Ishikawa (cell line): ENCODE measurements at regions not wholly inside any gene's neighbourhood (a gene's known extent, or its start where the extent isn't known, plus 50 kb on each side); places are given as distances from the start of the nearest gene placed in this dataset.

ENCODE experiments used
- CEBPB ChIP-seq: IDR thresholded peaks from 2 replicates; pipeline ENCODE4 v1.6.1; 2012
- CREB1 ChIP-seq: IDR thresholded peaks from 2 replicates; pipeline ENCODE4 v1.6.1; 2012; ENCODE audit warnings: low read depth
- EGR1 ChIP-seq: IDR thresholded peaks from 2 replicates; pipeline ENCODE4 v1.6.1; 2012
- EP300 ChIP-seq: IDR thresholded peaks from 2 replicates; pipeline ENCODE4 v1.6.1; 2012; ENCODE audit warnings: borderline replicate concordance
- FOXM1 ChIP-seq: IDR thresholded peaks from 2 replicates; pipeline ENCODE4 v1.6.1; 2012; ENCODE audit warnings: low read depth, borderline replicate concordance
- MAX ChIP-seq: IDR thresholded peaks from 2 replicates; pipeline ENCODE4 v1.6.1; 2012
- NFIC ChIP-seq: IDR thresholded peaks from 2 replicates; pipeline ENCODE4 v1.6.1; 2012
- RAD21 ChIP-seq: IDR thresholded peaks from 2 replicates; pipeline ENCODE4 v1.6.1; 2012; ENCODE audit warnings: low read depth
- REST ChIP-seq: IDR thresholded peaks from 2 replicates; pipeline ENCODE4 v1.6.1; 2012; ENCODE audit warnings: low read depth, mild to moderate bottlenecking
- TAF1 ChIP-seq: IDR thresholded peaks from 2 replicates; pipeline ENCODE4 v1.6.1; 2012; ENCODE audit warnings: low read depth, mild to moderate bottlenecking
- TCF12 ChIP-seq: IDR thresholded peaks from 2 replicates; pipeline ENCODE4 v1.6.1; 2012; ENCODE audit warnings: low read depth
- TEAD4 ChIP-seq: IDR thresholded peaks from 2 replicates; pipeline ENCODE4 v1.6.1; 2012
- USF1 ChIP-seq: IDR thresholded peaks from 2 replicates; pipeline ENCODE4 v1.6.1; 2012
- YY1 ChIP-seq: IDR thresholded peaks from 2 replicates; pipeline ENCODE4 v1.6.1; 2012; ENCODE audit warnings: low read depth
- ZBTB7A ChIP-seq: IDR thresholded peaks from 2 replicates; pipeline ENCODE4 v1.6.1; 2012; ENCODE audit warnings: low read depth

- TF ChIP-seq EP300 (no peak), TAF1 (no peak), ZBTB7A (no peak), TEAD4 (no peak), REST (no peak), USF1 (no peak), RAD21 (no peak), CREB1 (no peak), CEBPB (no peak), NFIC (no peak), MAX (no peak)
Measured at GRCh38 chr2:16999347-17000183, 333.9 kb upstream of the CYRIA start.

- TF ChIP-seq FOXM1 (no peak), REST (no peak), CREB1 (no peak), MAX (no peak), TEAD4 (peak; percentile 68), EP300 (peak; percentile 46; the same call in 1 of the 2 replicates), NFIC (peak; percentile 88), CEBPB (no peak), USF1 (no peak), TAF1 (no peak), TCF12 (peak; percentile 46; the same call in 1 of the 2 replicates), ZBTB7A (no peak), RAD21 (no peak), EGR1 (no peak), YY1 (no peak)
Measured at GRCh38 chr2:16978301-16978700, 312.7 kb upstream of the CYRIA start.

GRCh38 chr2:16974688-16975087 is 309.1 kb upstream of the CYRIA start:
- no peak for TF ChIP-seq MAX
- TF ChIP-seq CREB1 = no peak
- no peak for TF ChIP-seq CEBPB
- TF ChIP-seq TAF1 = no peak
- no peak for TF ChIP-seq USF1
- no peak for TF ChIP-seq EP300
- no peak for TF ChIP-seq YY1
- no peak for TF ChIP-seq ZBTB7A
- TF ChIP-seq TEAD4 = no peak

- TF ChIP-seq REST = no peak
- TF ChIP-seq FOXM1 = no peak
- no peak for TF ChIP-seq EGR1
- no peak for TF ChIP-seq YY1
Measured at GRCh38 chr2:16973586-16974286, 308.1 kb upstream of the CYRIA start.
